PC-3 (cell line): ENCODE measurements at regions not wholly inside any gene's neighbourhood (a gene's known extent, or its start where the extent isn't known, plus 50 kb on each side); places are given as distances from the start of the nearest gene placed in this dataset.

ENCODE experiments used
- EZH2 ChIP-seq: fragments of 300-600 bp; sonication (generic); IDR thresholded peaks from one replicate; pipeline ENCODE4 v1.6.1; 2017; ENCODE audit warnings: antibody characterized with exemption, mild to moderate bottlenecking, low read length; ENCODE audit not compliant: unreplicated experiment
- EZH2phosphoT487 ChIP-seq: fragments of 300-600 bp; sonication (generic); IDR thresholded peaks from 2 replicates; pipeline ENCODE4 v1.6.1; 2018; ENCODE audit warnings: mild to moderate bottlenecking, antibody characterized with exemption, low read length, borderline replicate concordance
- TF ChIP-seq, protein P1 (sequence below): fragments of 300-600 bp; sonication (generic); conservative IDR thresholded peaks from 2 replicates; pipeline ENCODE4 v1.5.1; 2017; ENCODE audit warnings: antibody characterized with exemption, low read depth, mild to moderate bottlenecking, low read length

DNA sequence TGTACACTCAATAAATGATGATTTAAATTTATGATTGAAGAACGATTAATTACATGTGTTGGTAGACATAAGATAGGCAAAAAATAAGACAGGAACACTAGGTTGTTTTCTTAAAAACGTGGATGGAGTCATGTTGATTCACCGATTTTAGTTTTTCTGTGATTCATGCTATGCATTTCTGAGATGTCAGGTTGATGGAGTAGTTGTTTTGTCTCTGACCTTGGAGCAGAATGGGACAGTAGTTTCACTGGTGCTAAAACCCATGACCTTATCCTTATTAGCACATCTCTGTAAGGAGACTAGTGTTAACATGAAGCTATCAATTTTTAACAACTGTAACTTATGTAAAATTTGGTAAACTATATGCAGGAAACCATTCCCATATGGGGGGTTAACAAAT, 611.6 kb upstream of the FZD8 start:
- TF ChIP-seq, protein P1, sequence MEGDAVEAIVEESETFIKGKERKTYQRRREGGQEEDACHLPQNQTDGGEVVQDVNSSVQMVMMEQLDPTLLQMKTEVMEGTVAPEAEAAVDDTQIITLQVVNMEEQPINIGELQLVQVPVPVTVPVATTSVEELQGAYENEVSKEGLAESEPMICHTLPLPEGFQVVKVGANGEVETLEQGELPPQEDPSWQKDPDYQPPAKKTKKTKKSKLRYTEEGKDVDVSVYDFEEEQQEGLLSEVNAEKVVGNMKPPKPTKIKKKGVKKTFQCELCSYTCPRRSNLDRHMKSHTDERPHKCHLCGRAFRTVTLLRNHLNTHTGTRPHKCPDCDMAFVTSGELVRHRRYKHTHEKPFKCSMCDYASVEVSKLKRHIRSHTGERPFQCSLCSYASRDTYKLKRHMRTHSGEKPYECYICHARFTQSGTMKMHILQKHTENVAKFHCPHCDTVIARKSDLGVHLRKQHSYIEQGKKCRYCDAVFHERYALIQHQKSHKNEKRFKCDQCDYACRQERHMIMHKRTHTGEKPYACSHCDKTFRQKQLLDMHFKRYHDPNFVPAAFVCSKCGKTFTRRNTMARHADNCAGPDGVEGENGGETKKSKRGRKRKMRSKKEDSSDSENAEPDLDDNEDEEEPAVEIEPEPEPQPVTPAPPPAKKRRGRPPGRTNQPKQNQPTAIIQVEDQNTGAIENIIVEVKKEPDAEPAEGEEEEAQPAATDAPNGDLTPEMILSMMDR, result no peak
- TF ChIP-seq EZH2, result no peak
- TF ChIP-seq EZH2phosphoT487, result no peak
